C4-2B (cell line): ENCODE measurements at regions not wholly inside any gene's neighbourhood (a gene's known extent, or its start where the extent isn't known, plus 50 kb on each side); places are given as distances from the start of the nearest gene placed in this dataset.

Source experiments
- CTCF ChIP-seq: fragments of 450-650 bp; conservative IDR thresholded peaks from 2 replicates; pipeline ENCODE4 v1.5.1; 2017; ENCODE audit warnings: mild to moderate bottlenecking
- ZFX ChIP-seq: fragments of 450-650 bp; IDR thresholded peaks from 2 replicates; pipeline ENCODE4 v1.6.1; 2017

- TF ChIP-seq CTCF (no peak), ZFX (no peak)
These were observed 994.6 kb downstream of the SUCLG1 start for GRCh38 chr2:83464444-83464843.
